GM12878 (cell line): ENCODE measurements at regions not wholly inside any gene's neighbourhood (a gene's known extent, or its start where the extent isn't known, plus 50 kb on each side); places are given as distances from the start of the nearest gene placed in this dataset.

ENCODE experiments used
- ATAC-seq: fragments of 200-7000 bp; cut with Tn5 transposase; 3 replicates; pipeline ENCODE4 v1.9.1; 2020; ENCODE audit warnings: mild to moderate bottlenecking, moderate library complexity
- BruUV-seq: library from RNA; stranded (reverse); fragments of 400-500 nt; replicated peaks from 2 replicates; lab custom pipeline; 2021; lab: Mats Ljungman, UMichigan
- CTCF ChIA-PET: fragments of 300-600 bp; sonication (Branson Sonifier 250); formaldehyde crosslinking; extraction: SDS; loops from one replicate; lab custom pipeline; 2021; ENCODE audit warnings: inconsistent platforms; lab: Yijun Ruan, JAX
- POLR2A ChIA-PET: fragments of 350-600 bp; formaldehyde crosslinking; extraction: SDS; loops from one replicate; lab custom pipeline; 2021; ENCODE audit warnings: inconsistent platforms; lab: Charles Lee
- RAD21 ChIA-PET: fragments of 300-600 bp; sonication (Branson Sonifier 250); formaldehyde crosslinking; loops from one replicate; lab custom pipeline; 2023; ENCODE audit warnings: antibody characterized with exemption; ENCODE audit not compliant: unreplicated experiment; lab: Charles Lee
- SMC1A ChIA-PET: fragments of 300-600 bp; sonication (Branson Sonifier 250); formaldehyde crosslinking; loops from one replicate; lab custom pipeline; 2023; ENCODE audit not compliant: unreplicated experiment, uncharacterized antibody; lab: Charles Lee
- DNase-seq: peaks from one replicate; pipeline ENCODE4 v3.0.0-alpha.2; 2011; ENCODE audit warnings: low read depth, low spot score
- FAIRE-seq: peaks from 3 replicates; lab custom pipeline; 2011; peaks lifted over from hg19 to GRCh38; lab: Jason Lieb, UNC
- H2AFZ ChIP-seq: 2 replicates; pipeline ENCODE4 v1.6.0; 2011; ENCODE audit warnings: low read depth, low read length, control low read depth; ENCODE audit not compliant: control insufficient read depth
- H3K27ac ChIP-seq: 2 replicates; pipeline ENCODE4 v1.5.1; 2011; ENCODE audit warnings: control low read depth; ENCODE audit not compliant: control insufficient read depth, insufficient read depth
- H3K27me3 ChIP-seq, 2 experiments: replicated peaks in 1 of 2; 2 replicates each; pipeline versions ENCODE4 v1.6.0 to v1.6.1; 2011; ENCODE audit warnings: low read length in 1 of 2; ENCODE audit not compliant: control insufficient read depth in 2 of 2, insufficient read depth in 2 of 2
- H3K36me3 ChIP-seq, 2 experiments: 2 replicates each; pipeline ENCODE4 v1.5.1; 2011; ENCODE audit warnings: low read length in 1 of 2; ENCODE audit not compliant: control insufficient read depth in 2 of 2, insufficient read depth in 2 of 2
- H3K4me1 ChIP-seq: 2 replicates; pipeline ENCODE4 v1.6.1; 2011; ENCODE audit warnings: mild to moderate bottlenecking, low read length, moderate library complexity, mixed read lengths; ENCODE audit not compliant: control insufficient read depth, insufficient read depth
- H3K4me2 ChIP-seq: 2 replicates; pipeline ENCODE4 v1.6.0; 2011; ENCODE audit warnings: control low read depth; ENCODE audit not compliant: control insufficient read depth, insufficient read depth
- H3K4me3 ChIP-seq: fragments of 200-600 bp; sonication (generic); 2 replicates; pipeline ENCODE4 v1.5.1; 2016
- H3K79me2 ChIP-seq: 2 replicates; pipeline ENCODE4 v1.6.0; 2011; ENCODE audit warnings: low read length; ENCODE audit not compliant: control insufficient read depth, insufficient read depth
- H3K9ac ChIP-seq: 2 replicates; pipeline ENCODE4 v1.8.0; 2011; ENCODE audit warnings: low read length, control low read depth, mixed read lengths; ENCODE audit not compliant: control insufficient read depth, insufficient read depth
- H3K9me3 ChIP-seq: replicated peaks from 3 replicates; pipeline ENCODE4 v1.5.1; 2011; ENCODE audit warnings: mild to moderate bottlenecking, low read length; ENCODE audit not compliant: control insufficient read depth, insufficient read depth
- H4K20me1 ChIP-seq: 2 replicates; pipeline ENCODE4 v1.6.0; 2011; ENCODE audit not compliant: control insufficient read depth, insufficient read depth
- HSF1 ChIP-seq: fragments of 150-350 bp; IDR thresholded peaks from 2 replicates; pipeline ENCODE4 v1.6.1; 2014; ENCODE audit warnings: mild to moderate bottlenecking, low read depth, low read length
- MLLT1 ChIP-seq: fragments of 450-650 bp; IDR thresholded peaks from 2 replicates; pipeline ENCODE4 v1.6.1; 2016; ENCODE audit warnings: mild to moderate bottlenecking
- MTA2 ChIP-seq: fragments of 450-650 bp; IDR thresholded peaks from 2 replicates; pipeline ENCODE4 v1.6.1; 2016; ENCODE audit warnings: low read depth, mild to moderate bottlenecking, moderate library complexity
- NKRF ChIP-seq: fragments of 450-650 bp; conservative IDR thresholded peaks from 2 replicates; pipeline ENCODE4 v1.6.1; 2017; ENCODE audit warnings: mild to moderate bottlenecking, moderate library complexity
- POLR2AphosphoS5 ChIP-seq: IDR thresholded peaks from 2 replicates; pipeline ENCODE4 v1.6.1; 2011; ENCODE audit warnings: mild to moderate bottlenecking, low read length, inconsistent platforms
- SIN3A ChIP-seq: IDR thresholded peaks from 2 replicates; pipeline ENCODE4 v1.6.1; 2012; ENCODE audit warnings: low read depth, low read length, improper control_type of control experiment
- SMARCA5 ChIP-seq: fragments of 450-650 bp; IDR thresholded peaks from 2 replicates; pipeline ENCODE4 v1.6.1; 2017; ENCODE audit warnings: mild to moderate bottlenecking
- ZZZ3 ChIP-seq: IDR thresholded peaks from 2 replicates; pipeline ENCODE4 v1.6.1; 2011; ENCODE audit warnings: low read depth; ENCODE audit not compliant: control insufficient read depth, insufficient read length
- in situ Hi-C: fragments of 300-500 bp; cut with MboI; formaldehyde crosslinking; loops from 9 replicates; pipeline ENCODE4 v1.14.3; 2018; ENCODE audit warnings: mixed read lengths
- intact Hi-C: fragments of 100-400 bp; cut with micrococcal nuclease; formaldehyde crosslinking; loops from one replicate; pipeline ENCODE4 v1.14.2; 2022; ENCODE audit not compliant: unreplicated experiment
- TF ChIP-seq, protein P1 (sequence below): fragments of 450-650 bp; formaldehyde crosslinking; IDR thresholded peaks from 2 replicates; pipeline ENCODE4 v1.5.0; 2022; ENCODE audit warnings: mild to moderate bottlenecking, missing genetic modification characterization
- TF ChIP-seq, protein P2 (sequence below): fragments of 450-650 bp; IDR thresholded peaks from 2 replicates; pipeline ENCODE4 v1.6.1; 2018; ENCODE audit warnings: mild to moderate bottlenecking, low read depth, moderate library complexity; ENCODE audit not compliant: partially characterized antibody

DNA sequence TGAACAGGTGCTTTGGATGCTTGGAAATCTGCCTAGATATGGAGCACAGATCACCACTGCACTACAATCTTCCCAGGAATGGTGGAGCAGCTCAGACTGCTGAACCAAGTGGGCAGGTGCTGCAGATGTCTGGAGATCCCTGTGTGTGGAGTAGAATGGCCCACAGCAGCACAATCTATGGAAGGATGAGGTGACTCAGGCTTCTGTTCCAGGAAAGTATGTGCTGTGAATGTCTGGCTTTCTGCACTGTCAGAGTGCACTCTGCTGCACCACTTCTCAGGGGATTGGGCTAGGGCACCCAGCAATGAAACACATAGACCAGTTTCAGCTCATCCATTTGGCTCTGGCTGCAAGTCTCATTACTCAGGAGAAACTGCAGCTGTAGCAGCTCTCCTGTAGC, 865.4 kb upstream of the NXPH2 start:
- Histone ChIP-seq H3K36me3 (no peaks in the 10 kb centered on the region), H3K4me3 (no peak overlapping the region), H3K4me1 (no peaks in the 10 kb centered on the region), H4K20me1 (no peaks in the 10 kb centered on the region), H3K27ac (no peak overlapping the region), H3K4me2 (no peak overlapping the region), H3K9ac (no peak overlapping the region), H3K27me3 (no peaks in the 10 kb centered on the region), H2AFZ (no peak overlapping the region), H3K79me2 (no peaks in the 10 kb centered on the region), H3K9me3 (no peaks in the 10 kb centered on the region)
- in situ Hi-C loops (no loop called here), intact Hi-C loops (no loop called here)
- ChIA-PET SMC1A (no interaction called here), RAD21 (no interaction called here), CTCF (no interaction called here), POLR2A (no interaction called here)
- BruUV-seq: no TSS peak
- ATAC-seq (no peak), DNase-seq (no peak), FAIRE-seq (no peak)
- TF ChIP-seq, protein P1, sequence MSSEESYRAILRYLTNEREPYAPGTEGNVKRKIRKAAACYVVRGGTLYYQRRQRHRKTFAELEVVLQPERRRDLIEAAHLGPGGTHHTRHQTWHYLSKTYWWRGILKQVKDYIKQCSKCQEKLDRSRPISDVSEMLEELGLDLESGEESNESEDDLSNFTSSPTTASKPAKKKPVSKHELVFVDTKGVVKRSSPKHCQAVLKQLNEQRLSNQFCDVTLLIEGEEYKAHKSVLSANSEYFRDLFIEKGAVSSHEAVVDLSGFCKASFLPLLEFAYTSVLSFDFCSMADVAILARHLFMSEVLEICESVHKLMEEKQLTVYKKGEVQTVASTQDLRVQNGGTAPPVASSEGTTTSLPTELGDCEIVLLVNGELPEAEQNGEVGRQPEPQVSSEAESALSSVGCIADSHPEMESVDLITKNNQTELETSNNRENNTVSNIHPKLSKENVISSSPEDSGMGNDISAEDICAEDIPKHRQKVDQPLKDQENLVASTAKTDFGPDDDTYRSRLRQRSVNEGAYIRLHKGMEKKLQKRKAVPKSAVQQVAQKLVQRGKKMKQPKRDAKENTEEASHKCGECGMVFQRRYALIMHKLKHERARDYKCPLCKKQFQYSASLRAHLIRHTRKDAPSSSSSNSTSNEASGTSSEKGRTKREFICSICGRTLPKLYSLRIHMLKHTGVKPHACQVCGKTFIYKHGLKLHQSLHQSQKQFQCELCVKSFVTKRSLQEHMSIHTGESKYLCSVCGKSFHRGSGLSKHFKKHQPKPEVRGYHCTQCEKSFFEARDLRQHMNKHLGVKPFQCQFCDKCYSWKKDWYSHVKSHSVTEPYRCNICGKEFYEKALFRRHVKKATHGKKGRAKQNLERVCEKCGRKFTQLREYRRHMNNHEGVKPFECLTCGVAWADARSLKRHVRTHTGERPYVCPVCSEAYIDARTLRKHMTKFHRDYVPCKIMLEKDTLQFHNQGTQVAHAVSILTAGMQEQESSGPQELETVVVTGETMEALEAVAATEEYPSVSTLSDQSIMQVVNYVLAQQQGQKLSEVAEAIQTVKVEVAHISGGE (CRISPR knock-in tag): no peak
- TF ChIP-seq NKRF: no peak
- TF ChIP-seq SIN3A: no peak
- no peak for TF ChIP-seq HSF1
- TF ChIP-seq SMARCA5: no peak
- TF ChIP-seq MLLT1: no peak
- no peak for TF ChIP-seq ZZZ3
- TF ChIP-seq MTA2: no peak
- TF ChIP-seq, protein P2, sequence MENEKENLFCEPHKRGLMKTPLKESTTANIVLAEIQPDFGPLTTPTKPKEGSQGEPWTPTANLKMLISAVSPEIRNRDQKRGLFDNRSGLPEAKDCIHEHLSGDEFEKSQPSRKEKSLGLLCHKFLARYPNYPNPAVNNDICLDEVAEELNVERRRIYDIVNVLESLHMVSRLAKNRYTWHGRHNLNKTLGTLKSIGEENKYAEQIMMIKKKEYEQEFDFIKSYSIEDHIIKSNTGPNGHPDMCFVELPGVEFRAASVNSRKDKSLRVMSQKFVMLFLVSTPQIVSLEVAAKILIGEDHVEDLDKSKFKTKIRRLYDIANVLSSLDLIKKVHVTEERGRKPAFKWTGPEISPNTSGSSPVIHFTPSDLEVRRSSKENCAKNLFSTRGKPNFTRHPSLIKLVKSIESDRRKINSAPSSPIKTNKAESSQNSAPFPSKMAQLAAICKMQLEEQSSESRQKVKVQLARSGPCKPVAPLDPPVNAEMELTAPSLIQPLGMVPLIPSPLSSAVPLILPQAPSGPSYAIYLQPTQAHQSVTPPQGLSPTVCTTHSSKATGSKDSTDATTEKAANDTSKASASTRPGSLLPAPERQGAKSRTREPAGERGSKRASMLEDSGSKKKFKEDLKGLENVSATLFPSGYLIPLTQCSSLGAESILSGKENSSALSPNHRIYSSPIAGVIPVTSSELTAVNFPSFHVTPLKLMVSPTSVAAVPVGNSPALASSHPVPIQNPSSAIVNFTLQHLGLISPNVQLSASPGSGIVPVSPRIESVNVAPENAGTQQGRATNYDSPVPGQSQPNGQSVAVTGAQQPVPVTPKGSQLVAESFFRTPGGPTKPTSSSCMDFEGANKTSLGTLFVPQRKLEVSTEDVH: no peak
- TF ChIP-seq POLR2AphosphoS5: no peak
